Ectodermal cell (in vitro differentiated cells): ENCODE measurements at regions not wholly inside any gene's neighbourhood (a gene's known extent, or its start where the extent isn't known, plus 50 kb on each side); places are given as distances from the start of the nearest gene placed in this dataset.

Experiments used
- H3K27ac ChIP-seq: 2 replicates; pipeline ENCODE4 v1.7.0; 2013; ENCODE audit warnings: mild to moderate bottlenecking, low read depth, low read length; ENCODE audit not compliant: insufficient read depth, poor library complexity, severe bottlenecking
- H3K27me3 ChIP-seq: 2 replicates; pipeline ENCODE4 v1.7.0; 2013; ENCODE audit warnings: mild to moderate bottlenecking, low read length; ENCODE audit not compliant: insufficient read depth, control insufficient read depth, poor library complexity, severe bottlenecking
- H3K36me3 ChIP-seq: one replicate; pipeline ENCODE4 v1.7.0; 2013; ENCODE audit warnings: low read length; ENCODE audit not compliant: control insufficient read depth, insufficient read depth
- H3K4me1 ChIP-seq: one replicate; pipeline ENCODE4 v1.7.0; 2013; ENCODE audit warnings: low read length; ENCODE audit not compliant: control insufficient read depth, insufficient read depth
- H3K4me3 ChIP-seq: 2 replicates; pipeline ENCODE4 v1.7.0; 2013; ENCODE audit warnings: low read depth, low read length, control low read depth; ENCODE audit not compliant: insufficient read depth
- H3K9me3 ChIP-seq: 2 replicates; pipeline ENCODE4 v1.7.0; 2013; ENCODE audit warnings: mild to moderate bottlenecking, low read length, moderate library complexity; ENCODE audit not compliant: control insufficient read depth
- WGBS, 2 experiments: methylation state at CpG; one replicate each; pipeline ENCODE4 v1.1.7; 2013; ENCODE audit warnings: missing lambda C conversion rate in 2 of 2; 5-methylcytosine and 5-hydroxymethylcytosine counted together

GRCh38 chr5:28561522-28561921 is 1523.1 kb upstream of the CDH9 start:
- H3K9me3 ChIP-seq = no peaks in the 10 kb centered on the region
- H3K4me1 ChIP-seq = no peaks in the 10 kb centered on the region
- H3K4me3 ChIP-seq = no peak overlapping the region
- H3K36me3 ChIP-seq = no peaks in the 10 kb centered on the region
- no peak overlapping the region for H3K27ac ChIP-seq
- no peaks in the 10 kb centered on the region for H3K27me3 ChIP-seq

GRCh38 chr5:28558196-28558595 is 1519.8 kb upstream of the CDH9 start:
- 90 to 97% methylated on average over 1 of the region's 1 CpG for WGBS, 2 experiments
- Histone ChIP-seq H3K4me3 (no peak overlapping the region), H3K27ac (no peak overlapping the region), H3K27me3 (no peaks in the 10 kb centered on the region), H3K36me3 (no peaks in the 10 kb centered on the region), H3K4me1 (no peaks in the 10 kb centered on the region), H3K9me3 (no peaks in the 10 kb centered on the region)

GRCh38 chr5:28557114-28557513 is 1518.7 kb upstream of the CDH9 start:
- H3K9me3 ChIP-seq = no peaks in the 10 kb centered on the region
- H3K4me3 ChIP-seq = no peak overlapping the region
- H3K27ac ChIP-seq = no peak overlapping the region
- no peaks in the 10 kb centered on the region for H3K36me3 ChIP-seq
- H3K4me1 ChIP-seq = no peaks in the 10 kb centered on the region
- no peaks in the 10 kb centered on the region for H3K27me3 ChIP-seq

- H3K27me3 ChIP-seq = no peaks in the 10 kb centered on the region
- no peak overlapping the region for H3K27ac ChIP-seq
- H3K4me1 ChIP-seq = no peaks in the 10 kb centered on the region
- H3K4me3 ChIP-seq = no peak overlapping the region
- H3K9me3 ChIP-seq = no peaks in the 10 kb centered on the region
- 91 to 100% methylated on average over 2 of the region's 2 CpGs for WGBS, 2 experiments
- no peaks in the 10 kb centered on the region for H3K36me3 ChIP-seq
Measured at GRCh38 chr5:28549588-28549987, 1511.2 kb upstream of the CDH9 start.

GRCh38 chr5:28548856-28549255 is 1510.5 kb upstream of the CDH9 start:
- no peaks in the 10 kb centered on the region for H3K27me3 ChIP-seq
- H3K4me3 ChIP-seq = no peak overlapping the region
- whole genome bisulfite sequencing, 2 experiments = 92% methylated on average over 1 of the region's 1 CpG; no CpG with 5 or more reads in 1 of the 2 experiments

GRCh38 chr5:28544501-28544900 is 1506.1 kb upstream of the CDH9 start:
- no peaks in the 10 kb centered on the region for H3K9me3 ChIP-seq
- H3K36me3 ChIP-seq = no peaks in the 10 kb centered on the region
- H3K4me3 ChIP-seq = no peak overlapping the region

More at GRCh38 chr5:28548856-28549255, 1510.5 kb upstream of the CDH9 start:
- H3K4me1 ChIP-seq = no peaks in the 10 kb centered on the region
- H3K36me3 ChIP-seq = no peaks in the 10 kb centered on the region
- no peaks in the 10 kb centered on the region for H3K9me3 ChIP-seq
- no peak overlapping the region for H3K27ac ChIP-seq

GRCh38 chr5:28543473-28544098 is 1505.2 kb upstream of the CDH9 start:
- no peaks in the 10 kb centered on the region for H3K9me3 ChIP-seq

More at GRCh38 chr5:28544501-28544900, 1506.1 kb upstream of the CDH9 start:
- Histone ChIP-seq H3K4me1 (no peaks in the 10 kb centered on the region), H3K27me3 (no peaks in the 10 kb centered on the region), H3K27ac (no peak overlapping the region)

GRCh38 chr5:28542987-28543386 is 1504.6 kb upstream of the CDH9 start:
- Histone ChIP-seq H3K4me3 (no peak overlapping the region), H3K27me3 (no peaks in the 10 kb centered on the region), H3K27ac (no peak overlapping the region), H3K9me3 (no peaks in the 10 kb centered on the region), H3K4me1 (no peaks in the 10 kb centered on the region), H3K36me3 (no peaks in the 10 kb centered on the region)
- 94% methylated on average over 3 of the region's 3 CpGs for WGBS, 2 experiments

More at GRCh38 chr5:28543473-28544098, 1505.2 kb upstream of the CDH9 start:
- Histone ChIP-seq H3K4me3 (no peak overlapping the region), H3K27me3 (no peaks in the 10 kb centered on the region), H3K36me3 (no peaks in the 10 kb centered on the region), H3K27ac (no peak overlapping the region), H3K4me1 (no peaks in the 10 kb centered on the region)

- Histone ChIP-seq H3K9me3 (no peaks in the 10 kb centered on the region), H3K4me3 (no peak overlapping the region), H3K4me1 (no peaks in the 10 kb centered on the region), H3K36me3 (no peaks in the 10 kb centered on the region), H3K27ac (no peak overlapping the region), H3K27me3 (no peaks in the 10 kb centered on the region)
- WGBS, 2 experiments = 88 to 89% methylated on average over 4 of the region's 4 CpGs
Measured at GRCh38 chr5:28523888-28524635, 1485.7 kb upstream of the CDH9 start.

- Histone ChIP-seq H3K9me3 (no peaks in the 10 kb centered on the region), H3K27ac (no peak overlapping the region), H3K4me1 (no peaks in the 10 kb centered on the region), H3K36me3 (no peaks in the 10 kb centered on the region), H3K27me3 (no peaks in the 10 kb centered on the region), H3K4me3 (no peak overlapping the region)
- 100% methylated on average over 1 of the region's 1 CpG; no CpG with 5 or more reads in 1 of the 2 experiments for WGBS, 2 experiments
Measured at GRCh38 chr5:28523416-28523815, 1485.0 kb upstream of the CDH9 start.
